ENCODE measurements at regions not wholly inside any gene's neighbourhood (a gene's known extent, or its start where the extent isn't known, plus 50 kb on each side); places are given as distances from the start of the nearest gene placed in this dataset.

DNA sequence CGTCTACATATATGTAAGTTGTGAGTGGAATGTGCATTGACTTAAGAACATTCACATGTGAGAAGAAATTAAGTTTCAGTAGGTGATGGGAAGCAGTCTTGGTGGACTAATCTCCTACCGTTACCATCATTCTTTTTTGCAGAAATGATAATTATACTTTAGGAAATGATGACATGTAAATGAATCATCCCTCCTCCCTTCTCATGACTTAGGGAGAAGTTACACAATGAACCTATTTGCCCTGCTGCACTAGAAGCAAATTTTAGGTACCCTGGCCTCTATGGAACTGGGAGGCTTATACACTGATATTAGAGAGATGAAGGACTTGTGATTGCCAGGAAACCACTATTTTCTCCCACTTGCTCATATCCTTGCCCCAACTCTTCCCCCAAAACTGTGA, 214.2 kb downstream of the CALCRL start:
- Histone ChIP-seq H3K36me3 (no peaks in the 10 kb centered on the region), H3K4me3 (no peak overlapping the region), H3K9me3 (no peaks in the 10 kb centered on the region), H3K27ac (no peak overlapping the region), H3K27me3 (no peaks in the 10 kb centered on the region), H3K4me1 (no peaks in the 10 kb centered on the region)
- TF ChIP-seq POLR2A (IDR thresholded peaks at IDR 0.05) (no peak), EP300 (IDR thresholded peaks at IDR 0.05) (no peak), POLR2AphosphoS5 (IDR thresholded peaks at IDR 0.05) (no peak)
- TF ChIP-seq, protein P1, sequence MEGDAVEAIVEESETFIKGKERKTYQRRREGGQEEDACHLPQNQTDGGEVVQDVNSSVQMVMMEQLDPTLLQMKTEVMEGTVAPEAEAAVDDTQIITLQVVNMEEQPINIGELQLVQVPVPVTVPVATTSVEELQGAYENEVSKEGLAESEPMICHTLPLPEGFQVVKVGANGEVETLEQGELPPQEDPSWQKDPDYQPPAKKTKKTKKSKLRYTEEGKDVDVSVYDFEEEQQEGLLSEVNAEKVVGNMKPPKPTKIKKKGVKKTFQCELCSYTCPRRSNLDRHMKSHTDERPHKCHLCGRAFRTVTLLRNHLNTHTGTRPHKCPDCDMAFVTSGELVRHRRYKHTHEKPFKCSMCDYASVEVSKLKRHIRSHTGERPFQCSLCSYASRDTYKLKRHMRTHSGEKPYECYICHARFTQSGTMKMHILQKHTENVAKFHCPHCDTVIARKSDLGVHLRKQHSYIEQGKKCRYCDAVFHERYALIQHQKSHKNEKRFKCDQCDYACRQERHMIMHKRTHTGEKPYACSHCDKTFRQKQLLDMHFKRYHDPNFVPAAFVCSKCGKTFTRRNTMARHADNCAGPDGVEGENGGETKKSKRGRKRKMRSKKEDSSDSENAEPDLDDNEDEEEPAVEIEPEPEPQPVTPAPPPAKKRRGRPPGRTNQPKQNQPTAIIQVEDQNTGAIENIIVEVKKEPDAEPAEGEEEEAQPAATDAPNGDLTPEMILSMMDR (IDR thresholded peaks at IDR 0.05) = no peak
- DNase-seq (no peak), ATAC-seq (ENCODE audit: low FRiP score in 2 of 2) (no peak)
- WGBS, 2 donors = 82 to 91% methylated on average over 2 of the region's 2 CpGs

DNA sequence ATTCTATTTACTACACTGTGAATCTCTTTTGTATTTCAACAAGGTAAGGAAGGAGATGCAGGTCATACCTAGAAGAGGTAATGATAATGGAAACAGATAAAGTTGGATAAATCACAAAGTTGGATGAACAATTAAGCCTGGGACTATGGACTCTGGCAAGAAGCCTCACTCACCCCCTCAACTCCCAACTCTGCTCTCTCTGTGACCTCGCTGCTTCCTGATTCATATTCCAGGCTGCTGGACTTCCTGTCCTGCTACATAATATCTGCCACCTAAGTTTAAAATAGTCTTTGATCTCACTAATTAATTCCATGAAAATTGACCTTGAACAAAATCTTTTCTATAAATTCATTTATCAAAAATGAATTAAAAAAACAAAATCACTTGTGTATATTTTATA, 215.3 kb downstream of the CALCRL start:
- ATAC-seq (ENCODE audit: low FRiP score in 2 of 2) (no peak), DNase-seq (no peak)
- TF ChIP-seq POLR2AphosphoS5 (IDR thresholded peaks at IDR 0.05) = no peak
- TF ChIP-seq, protein P1 (IDR thresholded peaks at IDR 0.05) = no peak
- TF ChIP-seq EP300 (IDR thresholded peaks at IDR 0.05) = no peak
- H3K4me3 ChIP-seq = no peak overlapping the region
- WGBS, 2 donors = 60 to 77% methylated on average over 1 of the region's 1 CpG
- no peak overlapping the region for H3K27ac ChIP-seq
- H3K36me3 ChIP-seq = no peaks in the 10 kb centered on the region
- H3K27me3 ChIP-seq = no peaks in the 10 kb centered on the region
- no peaks in the 10 kb centered on the region for H3K9me3 ChIP-seq
- no peaks in the 10 kb centered on the region for H3K4me1 ChIP-seq

DNA sequence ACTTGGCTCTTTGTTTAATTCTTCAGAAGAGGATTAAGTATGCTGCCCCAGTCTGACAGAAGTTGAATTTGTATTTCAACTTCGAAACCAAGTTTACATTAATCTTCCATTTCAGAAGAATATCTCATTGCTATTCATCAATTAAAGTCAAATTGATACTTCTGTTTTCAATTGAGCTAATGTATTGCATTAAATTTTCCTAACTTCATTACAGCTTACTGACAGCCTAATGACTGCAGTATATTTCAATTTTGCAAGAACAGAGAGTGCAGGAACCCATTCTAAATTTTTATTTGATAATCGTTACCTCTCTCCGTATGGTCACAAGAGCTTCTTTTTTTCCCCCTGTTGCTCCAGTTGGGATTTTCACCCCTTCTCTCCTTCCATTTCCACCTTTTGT, 218.0 kb downstream of the CALCRL start:
- no peaks in the 10 kb centered on the region for H3K9me3 ChIP-seq
- TF ChIP-seq EP300 (IDR thresholded peaks at IDR 0.05) (no peak), POLR2AphosphoS5 (IDR thresholded peaks at IDR 0.05) (no peak)
- TF ChIP-seq, protein P1 (IDR thresholded peaks at IDR 0.05) = no peak
- ATAC-seq (ENCODE audit: low FRiP score in 2 of 2) (no peak), DNase-seq (no peak)
- WGBS, 2 donors = 92 to 96% methylated on average over 3 of the region's 3 CpGs
- no peaks in the 10 kb centered on the region for H3K27me3 ChIP-seq
- no peaks in the 10 kb centered on the region for H3K4me1 ChIP-seq
- no peak overlapping the region for H3K27ac ChIP-seq
- no peak overlapping the region for H3K4me3 ChIP-seq
- H3K36me3 ChIP-seq = no peaks in the 10 kb centered on the region

DNA sequence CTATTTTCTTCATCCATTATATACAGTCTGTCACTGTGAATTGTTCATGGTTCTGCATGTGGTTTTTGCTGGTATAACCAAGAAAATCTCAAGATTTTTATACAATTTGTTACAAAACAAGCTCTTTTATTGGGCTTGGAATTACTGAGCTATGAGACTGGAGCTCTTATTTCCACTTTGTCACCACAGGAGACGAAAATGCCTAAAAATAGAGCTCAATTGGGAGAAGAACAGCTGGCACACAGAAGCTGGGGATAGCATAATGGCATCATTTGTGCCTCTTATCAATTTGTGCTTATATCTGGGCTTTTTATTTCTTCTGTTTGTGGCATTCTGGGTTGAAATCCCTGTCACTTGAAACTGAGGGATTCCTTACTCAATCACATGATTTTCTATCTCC, 219.1 kb downstream of the CALCRL start:
- no peak for ATAC-seq (ENCODE audit: low FRiP score in 2 of 2)
- WGBS, 2 donors = 67 to 83% methylated on average over 1 of the region's 1 CpG

GRCh38 chr2:187224989-187225388, 223.1 kb downstream of the CALCRL start:
- Histone ChIP-seq H3K4me1 (no peaks in the 10 kb centered on the region), H3K4me3 (no peak overlapping the region), H3K27ac (no peak overlapping the region), H3K9me3 (no peaks in the 10 kb centered on the region), H3K36me3 (no peaks in the 10 kb centered on the region), H3K27me3 (no peaks in the 10 kb centered on the region)
- DNase-seq = no peak
- TF ChIP-seq, protein P1 (IDR thresholded peaks at IDR 0.05) = no peak
- TF ChIP-seq POLR2A (IDR thresholded peaks at IDR 0.05) (no peak), POLR2AphosphoS5 (IDR thresholded peaks at IDR 0.05) (no peak), EP300 (IDR thresholded peaks at IDR 0.05) (no peak)
- ATAC-seq (ENCODE audit: low FRiP score in 2 of 2) = no peak
- 89 to 90% methylated on average over 3 of the region's 3 CpGs for WGBS, 2 donors

More for the DNA sequence above, 219.1 kb downstream of the CALCRL start:
- TF ChIP-seq, protein P1 (IDR thresholded peaks at IDR 0.05) = no peak
- TF ChIP-seq POLR2A (IDR thresholded peaks at IDR 0.05) = no peak
- no peak for TF ChIP-seq POLR2AphosphoS5 (IDR thresholded peaks at IDR 0.05)
- H3K9me3 ChIP-seq = no peaks in the 10 kb centered on the region
- no peak for DNase-seq
- no peaks in the 10 kb centered on the region for H3K27me3 ChIP-seq
- no peaks in the 10 kb centered on the region for H3K36me3 ChIP-seq
- no peak overlapping the region for H3K27ac ChIP-seq
- no peak overlapping the region for H3K4me3 ChIP-seq
- H3K4me1 ChIP-seq = no peaks in the 10 kb centered on the region

Data from upper lobe of left lung (tissue), 6 donors.